Limb (tissue), 2 donors: ENCODE measurements at regions not wholly inside any gene's neighbourhood (a gene's known extent, or its start where the extent isn't known, plus 50 kb on each side); places are given as distances from the start of the nearest gene placed in this dataset.
"Not testable (repeated sequence)": the region's sequence is repeated elsewhere in the genome, so short reads cannot be mapped to it uniquely, and the experiment has no call there.

Source experiments
- DNase-seq, 2 donors: peaks; one replicate each; pipeline ENCODE4 v3.0.0-alpha.2; 2016; ENCODE audit errors: extremely low spot score in 2 of 2

DNA sequence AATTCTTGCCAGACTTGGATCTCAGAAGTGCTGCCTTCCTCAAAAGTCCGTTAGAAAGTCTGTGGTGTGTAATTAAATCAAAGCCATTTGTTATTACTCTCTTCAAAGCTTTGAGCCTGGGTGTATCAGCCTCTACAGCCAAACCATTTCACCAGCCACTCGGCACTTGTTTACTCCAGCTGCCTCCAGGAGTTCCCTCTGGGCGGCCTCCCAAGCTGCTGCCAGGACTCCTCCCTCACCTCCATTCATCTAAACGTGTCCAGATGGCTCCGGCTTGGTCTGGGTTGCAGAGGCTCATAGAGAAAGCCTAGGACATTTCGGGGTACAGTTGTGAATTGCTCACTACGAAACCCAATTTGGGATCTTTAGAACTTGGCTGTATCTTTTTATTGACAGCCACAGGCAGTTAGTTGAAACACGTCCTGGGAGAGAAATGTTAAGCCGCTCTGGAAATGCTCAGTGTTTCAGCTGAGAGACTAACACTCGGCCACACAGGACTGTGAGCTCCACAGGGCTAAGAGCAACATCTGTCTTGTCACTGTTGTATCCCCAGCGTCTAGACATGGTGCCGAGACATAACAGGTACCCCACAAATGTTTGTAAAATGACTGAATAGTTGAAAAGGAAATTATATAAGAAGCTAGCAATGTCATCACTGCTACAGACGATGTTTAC lies 116.9 kb upstream of the NGF start:
- DNase-seq: peak in 1 of 2 donors; percentile 57

DNA sequence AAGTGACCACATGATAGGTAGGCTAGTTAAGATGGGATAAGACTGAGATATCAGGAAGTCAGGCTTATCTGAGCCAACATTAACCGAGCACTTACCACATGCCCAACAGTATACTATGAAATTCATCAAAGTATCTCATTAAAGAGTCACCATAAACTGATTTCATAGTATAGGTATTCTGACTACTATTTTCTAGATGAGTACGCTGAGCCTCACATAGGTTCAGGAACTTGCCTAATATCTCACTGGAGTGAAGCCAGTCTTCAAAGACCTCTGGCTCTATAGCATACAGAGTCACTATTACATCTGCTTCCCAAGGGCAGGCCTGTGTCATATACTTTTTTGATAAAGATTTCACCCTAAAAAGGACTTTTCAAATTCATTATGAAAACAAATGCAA lies 115.6 kb upstream of the NGF start:
- DNase-seq: no peak

DNA sequence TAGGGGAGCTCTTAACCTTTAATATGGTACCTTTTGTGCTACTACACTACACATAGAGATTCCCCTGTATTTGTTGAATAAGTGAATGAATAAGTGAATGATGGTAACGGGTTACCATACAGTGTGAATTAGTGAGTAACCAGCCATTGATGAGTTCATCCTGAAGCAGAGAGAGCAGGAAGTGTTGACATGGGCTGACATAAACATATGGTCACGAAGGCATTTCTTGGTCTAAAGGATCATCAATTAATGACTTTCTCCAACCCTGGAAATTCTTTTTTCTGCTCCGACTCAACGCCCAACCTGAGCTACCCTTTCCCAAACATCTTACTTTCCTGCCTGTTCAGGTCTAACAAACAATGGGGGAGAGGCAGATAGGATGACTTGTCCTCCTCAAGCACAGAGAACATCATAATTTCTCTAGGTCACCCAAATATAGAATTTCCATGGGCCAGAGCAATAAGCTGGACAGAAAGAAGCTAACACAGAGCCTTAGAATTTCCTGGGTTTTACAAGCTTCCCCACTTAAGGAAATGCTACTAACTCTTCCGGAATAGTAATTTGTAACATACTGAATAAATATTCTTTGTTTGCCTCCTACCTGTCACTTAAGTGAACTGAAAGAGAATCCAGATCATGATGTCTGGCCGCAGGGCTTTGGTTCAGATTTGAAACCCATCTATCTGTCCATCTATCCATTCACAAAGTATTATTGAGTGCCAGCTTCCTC lies 114.7 kb upstream of the NGF start:
- no peak for DNase-seq

DNA sequence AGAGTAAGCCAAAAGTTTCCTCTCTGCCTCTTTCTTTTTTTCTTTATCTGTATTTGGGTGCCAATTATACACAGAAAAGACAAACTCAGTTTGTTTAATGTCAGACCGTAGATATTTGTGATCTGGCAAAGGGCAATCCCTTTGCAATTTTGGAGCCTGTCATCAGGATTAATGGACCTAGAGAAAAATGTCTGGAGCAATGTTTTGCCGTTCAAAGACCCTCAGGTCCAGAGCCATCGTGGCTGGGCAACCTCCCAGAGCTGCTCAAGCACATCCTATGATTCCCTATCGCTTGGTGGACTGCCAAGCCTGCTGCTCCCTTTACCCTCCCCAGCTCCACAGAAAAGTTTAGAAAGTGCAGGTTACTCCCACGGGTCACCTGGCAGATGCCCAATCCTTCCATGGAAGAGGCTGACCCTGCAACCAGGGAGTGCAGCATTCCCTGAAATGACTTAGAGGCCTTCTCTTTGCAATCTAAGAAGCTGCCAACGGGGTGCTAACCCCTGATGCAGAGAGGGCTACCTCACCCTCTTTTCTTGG lies 112.5 kb upstream of the NGF start:
- DNase-seq: no peak

DNA sequence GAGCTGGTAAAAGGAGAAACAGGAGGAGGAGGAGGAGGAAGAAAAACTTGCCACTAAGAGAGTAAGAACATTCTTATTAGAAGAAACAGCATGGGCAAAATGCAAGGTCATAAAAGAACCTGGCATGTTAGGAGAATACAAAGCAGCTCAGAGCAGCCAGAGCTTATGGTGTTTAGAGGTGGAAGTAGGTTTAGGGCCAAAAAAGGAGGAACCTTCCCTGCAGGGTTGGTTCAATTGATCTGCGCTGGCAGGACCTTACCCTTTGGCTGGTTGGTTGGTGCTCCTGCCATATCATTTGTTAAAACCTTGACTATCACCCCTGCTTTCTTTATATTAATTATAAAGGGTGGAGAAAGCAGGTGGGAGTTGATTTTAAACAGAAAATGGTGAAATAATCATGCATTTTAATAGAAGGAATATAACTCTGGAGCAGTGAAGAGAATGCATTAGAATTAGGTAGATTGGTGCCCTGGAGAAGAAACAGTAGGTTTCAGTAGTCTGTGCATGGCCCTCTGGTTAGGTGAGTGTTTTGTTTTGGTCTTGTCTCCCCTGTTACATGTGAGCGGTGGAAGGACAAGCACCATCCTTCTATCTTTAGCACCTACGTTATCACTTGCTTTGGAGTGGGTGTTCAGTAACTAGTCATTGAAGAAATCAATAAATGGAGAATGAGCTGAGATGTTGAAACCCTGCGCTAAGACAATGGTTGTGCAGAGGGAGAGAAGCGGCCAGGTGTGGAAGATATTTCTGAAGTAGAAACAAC lies 110.4 kb upstream of the NGF start:
- DNase-seq: no peak

DNA sequence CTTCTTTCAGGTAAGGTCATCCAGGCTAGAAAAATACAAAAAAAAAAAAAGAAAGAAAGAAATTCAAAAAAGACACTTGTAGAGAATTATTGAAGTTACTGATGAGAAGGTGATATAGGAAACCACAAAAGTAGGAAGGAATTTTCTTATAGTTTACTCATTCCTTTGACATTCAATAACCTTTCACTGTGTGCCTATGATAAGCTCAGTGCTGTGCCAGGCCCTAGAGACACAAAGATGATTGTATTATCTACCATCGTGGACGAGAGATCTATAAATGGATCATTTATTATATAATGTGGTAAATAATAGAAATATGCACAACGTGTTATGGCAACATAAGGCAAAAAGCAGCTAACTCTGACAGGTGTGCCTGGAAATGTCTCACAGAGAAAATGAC lies 109.6 kb upstream of the NGF start:
- DNase-seq: no peak

DNA sequence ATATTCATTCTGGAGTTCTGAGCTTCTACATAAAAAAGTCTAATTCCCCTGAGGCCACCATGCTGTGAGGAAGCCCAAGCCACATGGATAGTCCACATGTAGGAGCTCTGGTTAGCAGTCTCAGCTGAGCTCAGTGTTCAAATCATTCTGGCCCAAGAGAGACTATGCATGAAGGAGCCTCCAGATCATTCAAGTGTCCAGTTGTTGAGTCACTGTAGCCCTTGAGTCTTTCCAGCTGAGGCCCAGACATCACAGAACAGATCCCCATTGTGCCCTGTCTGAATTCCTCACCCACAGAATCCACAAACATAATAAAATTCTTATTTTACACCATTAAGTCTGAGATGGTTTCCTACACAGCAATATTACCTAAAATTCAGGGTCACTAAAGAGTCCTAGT lies 107.0 kb upstream of the NGF start:
- no peak for DNase-seq

DNA sequence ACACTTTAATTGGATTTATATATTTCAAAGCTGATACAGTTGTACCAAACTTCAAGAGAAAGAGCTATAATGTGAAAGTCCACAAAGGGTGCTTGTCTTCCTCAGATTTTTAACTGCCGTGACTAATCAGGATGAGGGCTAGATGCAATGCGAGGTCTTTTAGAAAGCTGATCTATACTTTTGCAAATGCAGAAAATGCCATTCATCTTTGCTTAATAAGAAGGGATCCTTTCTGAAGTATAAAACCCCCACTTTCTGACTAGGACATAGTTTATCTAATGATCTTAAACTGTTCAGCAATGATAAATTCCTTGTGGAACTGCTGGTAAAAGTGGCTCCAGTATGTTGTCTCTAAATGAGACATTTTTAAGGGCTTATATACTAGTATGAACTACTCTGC lies 102.7 kb upstream of the NGF start:
- DNase-seq: no peak

DNA sequence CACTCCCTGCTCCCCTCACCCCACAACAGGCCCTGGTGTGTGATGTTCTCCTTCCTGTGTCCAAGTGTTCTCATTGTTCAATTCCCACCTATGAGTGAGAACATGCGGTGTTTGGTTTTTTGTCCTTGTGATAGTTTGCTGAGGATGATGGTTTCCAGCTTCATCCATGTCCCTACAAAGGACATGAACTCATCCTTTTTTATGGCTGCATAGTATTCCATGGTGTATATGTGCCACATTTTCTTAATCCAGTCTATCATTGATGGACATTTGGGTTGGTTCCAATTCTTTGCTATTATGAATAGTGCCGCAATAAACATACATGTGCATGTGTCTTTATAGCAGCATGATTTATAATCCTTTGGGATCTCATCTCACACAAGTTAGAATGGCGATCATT lies 101.5 kb upstream of the NGF start:
- not testable (repeated sequence) for DNase-seq

DNA sequence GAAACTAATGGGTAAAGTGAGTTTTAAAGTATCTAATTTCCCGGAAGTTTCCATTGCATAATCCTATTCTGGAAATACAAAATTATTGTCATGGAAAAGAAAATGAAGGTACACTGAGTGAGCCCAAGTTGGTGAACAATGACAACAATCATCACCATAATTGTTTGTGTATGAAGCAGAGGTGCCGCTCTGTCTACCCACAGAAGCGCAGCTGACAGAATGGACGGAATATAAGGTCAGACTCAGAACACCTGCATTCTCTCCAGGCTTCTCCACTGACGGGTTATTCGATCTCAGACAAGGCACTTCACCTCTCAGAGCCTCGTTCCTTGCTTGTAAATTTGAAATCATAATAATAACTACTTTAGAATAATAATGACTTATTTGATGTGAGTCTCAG lies 99.1 kb upstream of the NGF start:
- DNase-seq: no peak

DNA sequence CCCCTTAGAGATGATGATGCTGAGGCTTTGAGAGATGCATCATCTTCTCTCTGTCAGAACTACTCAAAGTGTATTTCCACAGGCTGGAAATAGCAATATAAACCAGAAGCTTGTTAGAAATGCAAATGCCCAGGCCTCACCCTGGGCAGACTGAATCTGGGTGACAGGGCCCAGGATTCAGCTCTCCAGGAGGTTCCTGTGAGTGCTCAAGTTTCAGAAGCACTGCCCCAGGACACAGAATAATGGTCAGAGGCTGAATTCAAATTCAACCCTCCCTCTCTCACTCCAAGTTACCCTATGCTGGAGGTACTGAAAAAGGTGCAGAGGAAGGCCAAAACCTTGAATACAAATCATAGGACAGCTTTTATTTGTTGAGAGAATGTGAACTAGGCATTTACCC lies 98.5 kb upstream of the NGF start:
- no peak for DNase-seq

DNA sequence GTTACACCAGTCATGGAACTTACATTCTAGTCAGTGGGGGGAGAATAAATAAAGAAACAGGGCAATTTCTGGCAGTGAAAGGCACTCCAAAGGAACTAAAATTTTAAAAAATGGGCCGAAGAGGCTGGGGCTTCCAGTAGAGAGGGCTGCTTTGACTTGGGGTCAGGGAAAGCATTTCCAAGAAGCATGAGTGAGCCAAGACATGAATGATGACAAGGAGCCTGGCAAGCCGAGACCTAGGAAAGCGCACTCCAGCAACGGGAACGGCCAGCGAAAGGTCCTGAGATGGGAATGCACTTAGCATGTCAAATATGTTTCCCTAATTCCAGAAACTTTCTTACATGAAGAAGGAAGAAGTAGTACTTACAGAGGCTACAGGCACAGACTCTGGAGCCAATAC lies 95.4 kb upstream of the NGF start:
- DNase-seq: no peak

DNA sequence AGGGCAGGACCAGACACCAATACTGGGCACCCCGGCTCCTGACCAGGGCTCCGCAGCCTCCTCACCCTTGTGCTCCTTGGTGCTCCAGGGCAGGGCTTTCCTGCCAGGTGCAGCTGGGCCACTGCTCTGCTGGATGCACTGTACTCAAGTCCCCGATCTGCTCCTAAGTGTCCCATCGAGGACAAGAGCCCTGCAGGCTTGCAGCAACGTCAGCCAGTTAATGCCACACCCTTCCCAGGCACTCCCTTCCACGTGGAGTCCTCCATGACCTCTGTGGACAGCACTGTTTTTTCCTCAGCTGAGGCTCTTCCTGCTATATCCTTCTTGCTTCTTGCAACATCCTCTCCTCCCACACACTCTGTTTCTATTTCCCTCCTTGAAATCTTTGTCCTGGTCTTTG lies 94.0 kb upstream of the NGF start:
- no peak for DNase-seq

DNA sequence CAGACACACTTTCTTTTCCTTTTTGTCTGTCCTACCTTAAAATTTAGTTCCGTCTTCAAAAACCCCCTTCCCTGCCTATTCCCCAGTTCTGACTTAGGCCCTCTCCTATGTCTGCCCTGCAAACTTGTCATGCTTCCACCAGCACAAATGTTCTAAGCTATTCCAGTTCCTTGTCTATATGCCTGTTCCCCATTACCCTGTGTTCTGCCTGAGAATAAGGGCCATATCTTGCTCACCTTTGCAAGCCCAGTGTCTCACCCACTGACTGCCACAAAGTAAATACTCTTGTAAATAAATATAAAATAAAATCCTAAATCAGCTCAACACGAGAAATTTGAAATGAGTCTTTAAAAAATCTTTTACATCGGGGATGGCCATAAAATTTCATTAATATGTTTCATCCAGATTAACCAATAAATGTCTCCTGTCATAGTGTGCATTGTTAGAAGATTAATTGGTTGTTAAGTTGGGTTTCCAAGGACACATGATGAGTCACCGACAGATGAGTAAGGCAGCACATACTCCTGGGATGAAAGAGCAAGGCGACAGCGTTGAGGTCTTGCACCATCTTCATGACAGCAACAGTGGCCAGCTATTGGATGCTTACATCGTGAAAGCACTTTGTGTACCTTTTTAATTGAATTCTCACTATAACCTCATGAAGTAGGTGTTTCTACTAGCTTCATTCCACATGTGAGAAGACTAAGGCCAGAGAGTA lies 92.6 kb upstream of the NGF start:
- no peak for DNase-seq

DNA sequence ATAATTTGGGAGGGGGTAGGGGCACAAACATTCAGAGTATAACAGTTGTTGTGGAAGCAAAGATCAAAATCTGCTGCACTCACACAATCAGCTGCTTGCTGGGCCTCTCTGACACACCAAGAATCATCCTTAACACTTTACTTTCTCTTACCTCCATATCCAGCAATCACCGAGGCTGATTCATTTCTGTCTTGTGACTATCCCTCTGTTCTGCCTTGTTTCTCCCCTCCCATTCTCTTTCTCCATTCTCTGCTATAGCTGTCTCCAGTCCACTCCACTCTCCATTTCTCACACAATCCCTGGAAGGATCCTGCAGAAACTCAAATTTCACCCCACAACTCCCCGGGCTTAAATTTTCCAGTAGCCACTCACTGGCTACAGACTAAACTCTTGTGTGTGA lies 91.8 kb upstream of the NGF start:
- no peak for DNase-seq

DNA sequence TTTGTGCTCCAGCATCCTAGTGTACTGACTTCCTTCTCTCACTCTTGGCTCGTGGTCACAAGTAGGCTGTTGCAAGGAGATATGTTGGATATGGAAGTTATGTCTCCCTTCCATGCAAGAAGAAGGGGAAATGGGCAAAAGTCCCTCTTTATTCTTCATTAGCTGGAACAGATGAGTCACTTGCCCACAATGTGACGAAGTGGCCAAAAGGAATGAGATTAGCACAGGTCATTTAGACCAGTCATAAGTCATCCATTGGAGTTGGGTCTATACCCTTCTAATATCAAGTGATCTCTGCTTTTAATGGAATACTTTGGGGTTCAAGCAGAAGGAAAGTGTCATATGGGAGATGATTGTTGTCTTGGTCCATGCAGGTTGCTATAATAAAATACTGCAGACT lies 91.2 kb upstream of the NGF start:
- DNase-seq: no peak

DNA sequence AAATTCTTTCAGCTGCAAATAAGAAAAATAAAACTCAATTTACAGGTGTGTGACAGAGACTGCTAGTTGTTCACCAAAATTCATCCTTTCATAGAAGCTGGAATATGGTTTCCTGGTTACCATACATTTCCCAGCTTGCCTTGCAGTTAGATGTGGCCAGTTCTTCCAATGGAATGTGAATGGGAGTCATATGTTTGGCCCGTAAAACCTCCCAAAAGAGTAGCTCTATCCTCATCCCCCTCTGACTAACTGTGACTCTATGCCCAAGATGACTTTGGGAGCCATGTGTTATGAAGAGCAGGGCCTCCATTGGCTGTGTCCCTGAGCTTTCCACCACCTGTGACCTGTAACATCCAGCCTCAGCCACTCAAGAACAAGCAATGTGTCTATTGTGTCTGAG lies 90.6 kb upstream of the NGF start:
- DNase-seq: no peak

DNA sequence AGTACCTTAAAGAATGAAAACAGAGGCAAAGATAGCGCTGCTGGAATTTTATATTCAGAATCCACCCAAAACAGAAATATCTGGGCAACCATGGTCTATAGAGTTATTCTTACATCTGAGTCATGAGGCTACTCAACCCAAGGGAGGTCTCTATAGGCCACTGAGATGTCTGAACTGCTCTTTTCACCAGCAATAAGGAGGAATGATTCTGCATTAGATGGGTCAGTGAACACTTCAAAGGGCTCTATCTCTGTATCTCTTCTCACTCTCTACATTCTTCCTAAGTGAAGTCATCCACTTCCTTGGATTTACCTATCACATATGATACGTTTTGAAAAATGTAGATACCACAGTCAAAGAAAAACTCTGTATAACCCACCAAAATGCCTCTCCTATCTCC lies 90.2 kb upstream of the NGF start:
- DNase-seq: no peak

DNA sequence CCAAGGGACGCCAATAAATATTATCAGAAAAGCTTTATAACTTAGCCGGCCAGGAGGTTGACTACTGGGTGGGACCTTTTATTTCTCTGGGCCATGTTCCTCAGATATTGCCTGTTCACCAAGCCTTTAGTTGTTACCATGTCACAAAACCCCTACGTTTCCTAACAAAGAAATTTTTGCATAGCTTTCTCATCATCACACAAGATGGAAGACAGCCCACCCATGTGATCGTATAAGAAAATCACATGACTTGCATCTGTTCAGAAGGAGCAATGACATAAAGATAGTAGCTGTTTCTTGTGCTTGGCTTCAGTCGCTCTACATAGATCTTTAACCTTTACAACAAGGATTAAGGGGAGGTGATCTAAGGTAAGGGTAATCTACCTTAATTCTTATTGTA lies 88.9 kb upstream of the NGF start:
- no peak for DNase-seq

DNA sequence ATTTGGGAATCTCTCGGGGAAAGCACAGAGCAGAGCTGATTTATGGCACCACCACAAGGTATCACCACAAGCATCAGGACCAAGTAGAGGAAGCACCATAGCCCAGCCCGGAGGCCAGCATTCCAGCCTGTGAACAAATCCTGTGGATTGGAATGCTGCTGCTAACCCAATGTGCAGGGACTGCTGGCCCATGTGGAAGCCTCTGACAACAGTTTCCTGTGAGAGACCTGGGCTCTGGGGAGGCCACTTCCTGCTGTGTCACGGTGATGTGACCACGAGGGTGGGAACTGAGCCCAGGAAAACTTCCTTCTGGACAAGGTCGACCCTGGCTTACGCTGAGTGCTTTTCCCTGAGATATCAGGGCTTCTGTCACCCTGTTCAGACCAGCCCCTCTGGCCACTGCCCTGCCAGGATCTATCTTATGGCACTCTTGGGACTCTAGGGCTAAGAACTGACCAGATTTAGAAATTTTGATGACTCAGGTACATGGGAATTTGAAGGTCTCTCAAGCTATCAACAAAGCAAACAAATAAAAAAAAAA lies 88.3 kb upstream of the NGF start:
- no peak for DNase-seq

DNA sequence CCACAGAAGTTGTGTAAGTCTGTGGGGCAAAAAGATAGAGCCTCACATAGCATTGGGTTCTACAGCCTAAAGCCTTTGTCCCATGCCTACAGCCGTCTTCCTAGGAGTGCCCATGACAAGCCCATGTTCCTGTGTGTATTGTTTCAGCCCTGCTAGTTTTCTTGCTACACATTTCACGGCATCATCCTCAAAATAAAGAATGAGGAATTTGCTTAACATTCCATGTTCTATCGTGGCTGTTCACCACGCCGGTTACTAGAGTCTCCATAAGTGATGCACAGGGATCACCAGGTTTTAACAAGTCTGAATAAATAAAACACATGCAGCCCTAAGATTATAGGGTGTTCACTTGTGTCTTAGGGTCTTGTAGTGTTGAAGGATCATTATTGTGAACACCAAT lies 87.4 kb upstream of the NGF start:
- no peak for DNase-seq

DNA sequence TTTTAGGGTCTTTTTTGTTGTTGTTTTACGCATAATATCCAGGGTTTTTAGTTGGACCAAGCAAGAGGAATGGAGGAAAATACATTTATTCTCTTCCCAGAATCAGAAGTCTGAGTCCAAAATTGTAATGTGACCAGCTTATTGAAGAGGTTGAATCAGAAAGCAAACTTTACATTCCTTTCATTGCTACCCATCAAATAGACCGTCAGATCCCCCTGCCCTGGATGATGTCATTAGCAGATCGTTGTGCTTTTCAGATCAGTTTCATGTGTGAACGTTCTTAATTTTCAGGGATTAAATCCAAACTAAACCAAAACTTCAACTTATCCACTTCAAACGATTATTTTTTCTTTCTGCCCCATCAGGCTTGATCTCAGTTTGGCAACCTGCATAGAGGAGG lies 85.7 kb upstream of the NGF start:
- DNase-seq: no peak
